Left lung (tissue), 4 donors: ENCODE measurements at regions not wholly inside any gene's neighbourhood (a gene's known extent, or its start where the extent isn't known, plus 50 kb on each side); places are given as distances from the start of the nearest gene placed in this dataset.

Source experiments
- ATAC-seq: fragments of 200-7000 bp; cut with Tn5 transposase; one replicate; pipeline ENCODE4 v1.9.1; 2020; ENCODE audit warnings: moderate library complexity
- DNase-seq, 4 donors: peaks; one replicate each; pipeline ENCODE4 v3.0.0-alpha.2; 2013 to 2020
- H3K27ac ChIP-seq, 2 donors: fragments of 200-600 bp; sonication (generic) in 1 of 2; one replicate each; pipeline versions ENCODE4 v1.5.0 to v1.8.0; 2020 to 2021
- H3K27me3 ChIP-seq, 2 donors: fragments of 200-600 bp; sonication (generic) in 1 of 2; one replicate each; pipeline versions ENCODE4 v1.5.0 to v1.8.0; 2020 to 2021
- H3K36me3 ChIP-seq, 2 donors: fragments of 200-600 bp; sonication (generic) in 1 of 2; one replicate each; pipeline versions ENCODE4 v1.5.0 to v1.8.0; 2020 to 2021
- H3K4me1 ChIP-seq, 2 donors: fragments of 200-600 bp; one replicate each; pipeline ENCODE4 v1.8.0; 2021
- H3K4me3 ChIP-seq, 2 donors: fragments of 200-600 bp; sonication (generic) in 1 of 2; one replicate each; pipeline versions ENCODE4 v1.5.0 to v1.8.0; 2020 to 2021; ENCODE audit warnings: mild to moderate bottlenecking in 1 of 2
- H3K9me3 ChIP-seq, 2 donors: fragments of 200-600 bp; sonication (generic) in 1 of 2; one replicate each; pipeline versions ENCODE4 v1.5.0 to v1.8.0; 2020 to 2021
- CTCF ChIP-seq, 2 donors: fragments of 200-600 bp; sonication (generic) in 1 of 2; IDR thresholded peaks; one replicate each; pipeline versions ENCODE4 v1.5.0 to v1.8.0; 2021; ENCODE audit warnings: antibody characterized with exemption in 2 of 2
- intact Hi-C, 2 donors: fragments of 100-400 bp; cut with DNase I; formaldehyde crosslinking; loops; one replicate each; pipeline versions ENCODE4 v1.11.2 to v1.14.2; 2022
- donor health status: DM: no; HTN: yes; CAD: no.
- donor health status: DM: no; HTN: no; CAD: no.

- TF ChIP-seq CTCF (IDR thresholded peaks at IDR 0.05), result peak; percentile 63 to 65
- Histone ChIP-seq H3K9me3 (no peaks in the 10 kb centered on the region), H3K4me1 (peaks cover 0 to 9% of the 10 kb centered on the region in 2 donors), H3K27ac (no peak overlapping the region), H3K27me3 (no peaks in the 10 kb centered on the region), H3K36me3 (no peaks in the 10 kb centered on the region), H3K4me3 (no peak overlapping the region)
- ATAC-seq (peak; percentile 57), DNase-seq (peak in 2 of 4 donors; percentile 68 to 84)
- intact Hi-C loops, result loop anchor here in 1 of 2 donors (5.0 kb wide), 1 partner anchor 225 kb away; no protein-coding TSS in a partner anchor
These were observed 102.4 kb upstream of the SERBP1 start for GRCh38 chr1:67532452-67533216.

DNA sequence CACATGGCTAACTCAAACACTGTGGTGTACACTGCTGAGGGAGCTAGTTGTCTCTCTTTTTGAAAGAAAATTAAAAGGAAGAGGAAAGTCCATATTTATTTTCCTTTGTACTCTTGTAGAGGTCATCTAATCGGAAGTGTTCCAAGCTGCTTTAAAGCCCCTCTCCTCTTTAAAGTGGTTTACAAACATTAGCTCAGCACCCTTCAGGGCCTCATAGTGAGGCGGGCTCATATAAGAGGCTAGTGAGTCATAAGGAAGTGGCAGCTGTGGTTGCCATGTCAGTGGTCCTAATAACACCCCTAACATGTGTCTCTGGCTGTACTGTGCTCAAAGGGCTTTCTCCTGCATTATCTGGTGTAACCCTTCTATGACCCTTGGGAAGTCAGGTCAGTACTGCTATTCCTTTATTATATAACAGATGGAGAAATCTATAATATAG, 104.4 kb upstream of the SERBP1 start:
- H3K4me1 ChIP-seq, result peaks cover 0 to 9% of the 10 kb centered on the region in 2 donors
- TF ChIP-seq CTCF (IDR thresholded peaks at IDR 0.05), result no peak
- DNase-seq (peak in 1 of 4 donors; percentile 61), ATAC-seq (peak; percentile 86)
- no peaks in the 10 kb centered on the region for H3K27me3 ChIP-seq
- no peak overlapping the region for H3K4me3 ChIP-seq
- no peaks in the 10 kb centered on the region for H3K36me3 ChIP-seq
- intact Hi-C loops, result loop anchor here in 1 of 2 donors (5.0 kb wide), 1 partner anchor 223 kb away; no protein-coding TSS in a partner anchor
- H3K27ac ChIP-seq, result no peak overlapping the region
- H3K9me3 ChIP-seq, result no peaks in the 10 kb centered on the region

- H3K4me1 ChIP-seq, result peaks cover 0 to 9% of the 10 kb centered on the region in 2 donors
- H3K36me3 ChIP-seq, result no peaks in the 10 kb centered on the region
- no peak overlapping the region for H3K4me3 ChIP-seq
- intact Hi-C loops, result no loop called here
- H3K27ac ChIP-seq, result no peak overlapping the region
- TF ChIP-seq CTCF (IDR thresholded peaks at IDR 0.05), result peak; percentile 79 to 90
- DNase-seq (peak; percentile 63 to 86 (median 80)), ATAC-seq (peak; percentile 91)
- no peaks in the 10 kb centered on the region for H3K27me3 ChIP-seq
- H3K9me3 ChIP-seq, result no peaks in the 10 kb centered on the region
These were observed 105.3 kb upstream of the SERBP1 start for GRCh38 chr1:67535474-67535873.

- Histone ChIP-seq H3K4me3 (no peak overlapping the region), H3K4me1 (peaks cover 0 to 9% of the 10 kb centered on the region in 2 donors), H3K27ac (no peak overlapping the region), H3K27me3 (no peaks in the 10 kb centered on the region), H3K36me3 (no peaks in the 10 kb centered on the region), H3K9me3 (no peaks in the 10 kb centered on the region)
- no peak for TF ChIP-seq CTCF (IDR thresholded peaks at IDR 0.05)
- DNase-seq (no peak), ATAC-seq (peak; percentile 6)
- intact Hi-C loops, result no loop called here
These were observed 106.9 kb upstream of the SERBP1 start for GRCh38 chr1:67536957-67537666.

DNA sequence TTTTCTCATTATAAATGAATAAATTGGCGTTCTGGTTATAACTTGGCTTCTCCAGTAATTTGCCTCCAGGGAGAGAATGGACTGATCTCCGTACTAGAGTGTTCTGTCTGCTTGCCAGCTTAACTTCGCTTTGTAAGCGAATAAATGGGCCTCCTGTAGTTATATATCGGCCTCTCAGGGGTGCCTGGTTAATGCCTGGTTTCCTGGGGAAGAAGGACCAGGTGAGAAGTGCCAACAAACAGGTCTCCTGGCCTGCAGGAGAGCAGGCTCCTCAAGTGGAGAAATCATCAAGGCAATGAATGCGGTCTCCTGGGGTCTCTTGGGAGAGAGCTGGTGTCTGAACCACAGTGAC, 107.4 kb upstream of the SERBP1 start:
- intact Hi-C loops, result no loop called here
- Histone ChIP-seq H3K27me3 (no peaks in the 10 kb centered on the region), H3K36me3 (no peaks in the 10 kb centered on the region), H3K9me3 (no peaks in the 10 kb centered on the region), H3K4me1 (peaks cover 0 to 9% of the 10 kb centered on the region in 2 donors), H3K27ac (no peak overlapping the region), H3K4me3 (no peak overlapping the region)
- DNase-seq, result no peak
- no peak for ATAC-seq
- no peak for TF ChIP-seq CTCF (IDR thresholded peaks at IDR 0.05)
